DOHH2 (cell line): ENCODE measurements at regions not wholly inside any gene's neighbourhood (a gene's known extent, or its start where the extent isn't known, plus 50 kb on each side); places are given as distances from the start of the nearest gene placed in this dataset.

Experiments
- H3F3A ChIP-seq: fragments of 200-600 bp; sonication (generic), shearing (Covaris generic); 2 replicates; pipeline ENCODE4 v1.6.0; 2016; ENCODE audit warnings: antibody characterized with exemption, mild to moderate bottlenecking; ENCODE audit not compliant: control insufficient read depth, insufficient read depth
- H3K27ac ChIP-seq: fragments of 200-600 bp; sonication (generic); 2 replicates; pipeline ENCODE4 v1.5.1; 2014; ENCODE audit warnings: low read depth, mild to moderate bottlenecking, low read length, moderate library complexity
- H3K27me3 ChIP-seq: fragments of 200-600 bp; sonication (generic); 2 replicates; pipeline ENCODE4 v1.6.1; 2014; ENCODE audit warnings: mild to moderate bottlenecking, low read length, mixed read lengths; ENCODE audit not compliant: control insufficient read depth
- H3K36me3 ChIP-seq: fragments of 200-600 bp; sonication (generic); 2 replicates; pipeline ENCODE4 v1.6.1; 2014; ENCODE audit warnings: mild to moderate bottlenecking, low read length, moderate library complexity, mixed read lengths; ENCODE audit not compliant: control insufficient read depth
- H3K4me1 ChIP-seq: fragments of 200-600 bp; sonication (generic); 2 replicates; pipeline ENCODE4 v1.6.1; 2014; ENCODE audit warnings: mild to moderate bottlenecking, low read length, mixed read lengths; ENCODE audit not compliant: control insufficient read depth
- H3K4me2 ChIP-seq: fragments of 200-600 bp; sonication (generic); 2 replicates; pipeline ENCODE4 v1.6.0; 2014; ENCODE audit warnings: mild to moderate bottlenecking, low read length, moderate library complexity
- H3K4me3 ChIP-seq: fragments of 200-600 bp; sonication (generic); 2 replicates; pipeline ENCODE4 v1.5.1; 2014; ENCODE audit warnings: mild to moderate bottlenecking, low read length, mixed read lengths
- H3K79me2 ChIP-seq: fragments of 200-600 bp; sonication (generic); 2 replicates; pipeline ENCODE4 v1.6.1; 2014; ENCODE audit warnings: mild to moderate bottlenecking, low read length, mixed read lengths; ENCODE audit not compliant: control insufficient read depth
- H3K9me2 ChIP-seq: fragments of 200-600 bp; sonication (generic); replicated peaks from 2 replicates; pipeline ENCODE4 v1.6.1; 2014; ENCODE audit warnings: mild to moderate bottlenecking, low read length, mixed read lengths; ENCODE audit not compliant: control insufficient read depth
- H3K9me3 ChIP-seq: fragments of 200-600 bp; sonication (generic); 2 replicates; pipeline ENCODE4 v1.6.1; 2014; ENCODE audit warnings: antibody characterized with exemption, low read length, mixed read lengths; ENCODE audit not compliant: control insufficient read depth, insufficient read depth
- H4K20me1 ChIP-seq: fragments of 200-600 bp; sonication (generic); 2 replicates; pipeline ENCODE4 v1.6.0; 2014; ENCODE audit warnings: low read depth, mild to moderate bottlenecking, antibody characterized with exemption, low read length, moderate library complexity; ENCODE audit not compliant: control insufficient read depth, insufficient read depth
- EZH2phosphoT487 ChIP-seq: fragments of 200-600 bp; sonication (generic); IDR thresholded peaks from 2 replicates; pipeline ENCODE4 v1.6.1; 2017; ENCODE audit warnings: borderline replicate concordance, mild to moderate bottlenecking, antibody characterized with exemption, low read length, moderate library complexity, mixed read lengths
- TF ChIP-seq, protein P1 (sequence below): fragments of 200-600 bp; sonication (generic); IDR thresholded peaks from one replicate; pipeline ENCODE4 v1.5.1; 2014; ENCODE audit warnings: antibody characterized with exemption, mild to moderate bottlenecking, low read depth, low read length; ENCODE audit not compliant: poor library complexity, severe bottlenecking

DNA sequence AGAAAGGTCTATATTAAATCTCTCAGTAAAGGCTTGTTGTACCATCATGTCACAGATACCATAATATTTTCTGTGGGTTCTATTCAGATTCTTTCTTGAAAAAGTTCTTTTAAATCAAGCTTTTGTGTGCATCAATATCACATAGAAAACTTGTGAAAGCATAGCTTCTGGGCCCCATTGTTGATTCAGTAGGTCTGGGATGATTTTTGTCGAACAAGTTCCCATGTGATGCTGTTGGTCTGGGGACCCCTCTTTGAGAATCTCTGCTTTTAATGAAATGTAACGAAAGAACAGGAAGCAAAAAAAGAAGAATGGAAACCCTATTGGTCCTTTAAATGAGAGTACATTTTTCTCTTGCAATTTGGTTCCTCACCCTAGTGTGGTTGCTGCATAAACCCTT, 597.7 kb upstream of the CITED2 start:
- TF ChIP-seq EZH2phosphoT487, result no peak
- TF ChIP-seq, protein P1, sequence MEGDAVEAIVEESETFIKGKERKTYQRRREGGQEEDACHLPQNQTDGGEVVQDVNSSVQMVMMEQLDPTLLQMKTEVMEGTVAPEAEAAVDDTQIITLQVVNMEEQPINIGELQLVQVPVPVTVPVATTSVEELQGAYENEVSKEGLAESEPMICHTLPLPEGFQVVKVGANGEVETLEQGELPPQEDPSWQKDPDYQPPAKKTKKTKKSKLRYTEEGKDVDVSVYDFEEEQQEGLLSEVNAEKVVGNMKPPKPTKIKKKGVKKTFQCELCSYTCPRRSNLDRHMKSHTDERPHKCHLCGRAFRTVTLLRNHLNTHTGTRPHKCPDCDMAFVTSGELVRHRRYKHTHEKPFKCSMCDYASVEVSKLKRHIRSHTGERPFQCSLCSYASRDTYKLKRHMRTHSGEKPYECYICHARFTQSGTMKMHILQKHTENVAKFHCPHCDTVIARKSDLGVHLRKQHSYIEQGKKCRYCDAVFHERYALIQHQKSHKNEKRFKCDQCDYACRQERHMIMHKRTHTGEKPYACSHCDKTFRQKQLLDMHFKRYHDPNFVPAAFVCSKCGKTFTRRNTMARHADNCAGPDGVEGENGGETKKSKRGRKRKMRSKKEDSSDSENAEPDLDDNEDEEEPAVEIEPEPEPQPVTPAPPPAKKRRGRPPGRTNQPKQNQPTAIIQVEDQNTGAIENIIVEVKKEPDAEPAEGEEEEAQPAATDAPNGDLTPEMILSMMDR, result no peak
- H3K4me3 ChIP-seq, result no peak overlapping the region

DNA sequence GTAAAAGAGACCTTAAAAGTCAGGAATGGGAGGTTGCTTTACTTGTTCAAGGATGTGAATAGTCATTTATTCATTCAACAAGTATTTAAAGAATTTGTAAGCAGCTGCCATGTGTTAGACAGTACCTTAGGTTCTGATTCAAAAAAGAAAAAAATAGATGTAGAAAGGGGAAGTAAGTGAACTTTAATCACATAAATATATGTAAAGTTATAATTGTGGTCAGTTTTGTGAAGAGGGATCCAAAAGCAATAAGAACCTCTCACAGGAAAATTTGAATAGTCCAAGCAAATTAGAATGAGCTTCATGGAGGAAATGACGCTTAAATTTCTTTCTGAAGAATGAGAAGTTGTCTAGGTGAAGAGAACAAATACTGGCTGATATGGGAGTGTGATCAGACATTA, 596.1 kb upstream of the CITED2 start:
- Histone ChIP-seq H3K9me3 (no peaks in the 10 kb centered on the region), H3K4me3 (no peak overlapping the region), H4K20me1 (no peaks in the 10 kb centered on the region), H3K27ac (no peak overlapping the region), H3K9me2 (no peaks in the 10 kb centered on the region), H3K4me2 (no peak overlapping the region), H3K27me3 (no peaks in the 10 kb centered on the region), H3F3A (no peaks in the 10 kb centered on the region), H3K79me2 (no peaks in the 10 kb centered on the region), H3K36me3 (no peaks in the 10 kb centered on the region), H3K4me1 (no peaks in the 10 kb centered on the region)
- TF ChIP-seq EZH2phosphoT487, result no peak
- TF ChIP-seq, protein P1, result no peak

More for the DNA sequence above, 597.7 kb upstream of the CITED2 start:
- Histone ChIP-seq H3F3A (no peaks in the 10 kb centered on the region), H3K9me3 (no peaks in the 10 kb centered on the region), H3K36me3 (no peaks in the 10 kb centered on the region), H3K79me2 (no peaks in the 10 kb centered on the region), H3K4me2 (no peak overlapping the region), H3K27me3 (no peaks in the 10 kb centered on the region), H3K4me1 (no peaks in the 10 kb centered on the region), H3K27ac (no peak overlapping the region), H3K9me2 (no peaks in the 10 kb centered on the region), H4K20me1 (no peaks in the 10 kb centered on the region)

DNA sequence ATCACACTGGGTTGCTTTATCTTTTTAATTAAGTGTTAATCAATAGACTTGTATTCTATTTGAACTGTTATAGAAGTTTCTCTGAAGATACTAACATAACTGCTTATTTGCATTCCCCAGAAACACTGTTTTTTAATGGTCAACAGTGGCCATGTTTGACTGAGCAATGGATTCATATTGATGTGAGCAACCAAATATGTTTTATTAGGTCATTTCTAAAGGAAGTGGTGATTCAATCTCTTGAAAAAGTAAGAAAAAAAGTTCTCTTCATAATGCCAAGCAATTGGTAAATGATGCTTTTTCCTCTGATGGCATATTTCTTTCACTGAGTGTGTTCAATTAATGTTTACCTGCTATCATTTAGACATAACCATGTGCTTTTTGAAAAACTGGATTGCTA, 593.0 kb upstream of the CITED2 start:
- Histone ChIP-seq H3K27me3 (no peaks in the 10 kb centered on the region), H3K36me3 (no peaks in the 10 kb centered on the region), H3K27ac (no peak overlapping the region), H3F3A (no peaks in the 10 kb centered on the region), H3K79me2 (no peaks in the 10 kb centered on the region), H3K9me3 (no peaks in the 10 kb centered on the region), H3K4me1 (no peaks in the 10 kb centered on the region), H3K9me2 (no peaks in the 10 kb centered on the region), H4K20me1 (no peaks in the 10 kb centered on the region), H3K4me2 (no peak overlapping the region), H3K4me3 (no peak overlapping the region)
- TF ChIP-seq EZH2phosphoT487, result no peak
- TF ChIP-seq, protein P1, result no peak

DNA sequence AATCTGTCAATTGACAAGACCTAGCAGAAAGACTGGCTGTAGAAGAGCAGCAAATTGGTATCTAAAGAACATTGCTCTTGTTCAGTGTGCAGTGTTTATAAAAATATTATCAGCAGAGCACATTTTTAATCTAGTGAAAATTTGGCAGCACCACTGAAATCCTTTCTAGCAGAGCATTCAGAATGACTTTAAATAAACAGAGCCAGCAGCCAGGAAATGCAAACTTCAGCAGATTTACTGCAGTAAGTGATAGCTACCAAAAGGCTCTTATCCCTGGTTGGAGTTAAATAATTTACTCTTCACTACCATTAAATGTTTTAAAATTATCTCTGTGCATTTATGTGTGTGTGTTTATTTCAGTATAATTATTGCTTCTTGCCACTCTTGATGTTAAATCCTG, 590.9 kb upstream of the CITED2 start:
- Histone ChIP-seq H3K36me3 (no peaks in the 10 kb centered on the region), H4K20me1 (no peaks in the 10 kb centered on the region), H3K4me3 (no peak overlapping the region), H3K4me2 (no peak overlapping the region), H3K9me3 (no peaks in the 10 kb centered on the region), H3K79me2 (no peaks in the 10 kb centered on the region), H3F3A (no peaks in the 10 kb centered on the region), H3K9me2 (no peaks in the 10 kb centered on the region), H3K27me3 (no peaks in the 10 kb centered on the region), H3K4me1 (no peaks in the 10 kb centered on the region), H3K27ac (no peak overlapping the region)
- TF ChIP-seq, protein P1, result no peak
- TF ChIP-seq EZH2phosphoT487, result no peak
